MM.1S (cell line): ENCODE measurements at regions not wholly inside any gene's neighbourhood (a gene's known extent, or its start where the extent isn't known, plus 50 kb on each side); places are given as distances from the start of the nearest gene placed in this dataset.

Experiments
- CTCF ChIP-seq: fragments of 300-600 bp; sonication (generic); IDR thresholded peaks from 2 replicates; pipeline ENCODE4 v1.5.1; 2016; ENCODE audit warnings: antibody characterized with exemption, low read length, mixed read lengths
- EZH2 ChIP-seq: fragments of 300-600 bp; sonication (generic); optimal IDR thresholded peaks from 2 replicates; pipeline ENCODE3; 2017; ENCODE audit warnings: low read depth, mild to moderate bottlenecking, antibody characterized with exemption, low read length, mixed read lengths
- EZH2phosphoT487 ChIP-seq: fragments of 300-600 bp; sonication (generic); IDR thresholded peaks from 2 replicates; pipeline ENCODE4 v1.6.1; 2018; ENCODE audit warnings: antibody characterized with exemption, low read length

- no peak for TF ChIP-seq CTCF
- no peak for TF ChIP-seq EZH2
- TF ChIP-seq EZH2phosphoT487: no peak
Measured at GRCh38 chr13:85132986-85133385, 666.2 kb downstream of the SLITRK6 start.
